ENCODE measurements at regions not wholly inside any gene's neighbourhood (a gene's known extent, or its start where the extent isn't known, plus 50 kb on each side); places are given as distances from the start of the nearest gene placed in this dataset.

DNA sequence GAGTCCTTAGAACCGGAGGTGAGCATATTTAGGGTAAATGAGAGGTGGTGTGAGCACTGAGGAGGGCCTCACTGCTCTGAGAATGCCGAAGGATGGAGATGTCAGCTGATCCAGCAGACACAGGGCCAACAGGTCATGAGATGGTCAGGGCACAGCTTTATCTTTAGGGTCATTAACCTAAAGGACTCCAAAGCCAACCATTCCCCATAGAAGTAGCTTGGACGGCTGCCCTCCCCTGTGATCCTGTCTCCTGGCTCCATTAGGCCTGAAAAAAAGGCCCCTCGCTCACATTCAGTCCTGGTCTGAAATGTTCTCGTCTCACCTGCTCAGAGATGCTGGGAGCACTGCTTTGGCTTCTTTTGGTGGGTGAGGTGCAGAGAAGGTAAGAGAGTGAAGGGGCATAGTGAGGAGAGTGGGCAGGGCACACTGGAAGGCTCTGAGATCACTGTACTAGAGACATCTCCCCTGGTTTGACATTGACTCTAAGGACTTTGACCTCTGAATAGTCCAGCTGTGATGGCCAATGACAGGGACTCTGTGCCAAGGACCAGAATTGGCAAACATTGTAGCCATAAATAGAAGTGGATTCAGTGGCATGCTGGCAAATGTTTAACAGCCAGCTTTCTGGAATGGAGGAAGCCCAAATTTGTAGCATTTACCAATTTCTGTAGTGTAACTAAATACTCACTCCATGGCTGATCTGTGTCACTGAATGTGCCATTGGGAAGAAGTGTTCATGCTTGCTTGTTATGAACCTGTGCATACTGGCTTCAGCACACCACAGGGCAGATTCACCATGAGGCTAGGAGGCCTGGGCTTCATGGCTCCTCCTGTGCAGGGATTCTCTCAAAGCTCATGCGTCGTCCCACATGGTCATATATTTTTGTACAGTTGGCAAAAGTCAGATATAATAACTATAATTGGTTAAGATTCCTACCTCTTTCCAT lies 76.2 kb upstream of the MRPS22 start (continued):
- TF ChIP-seq TEAD3 (CRISPR knock-in tag; optimal IDR thresholded peaks at IDR 0.05; ENCODE audit: borderline replicate concordance) (no peak), GTF2F1 (IDR thresholded peaks at IDR 0.05; ENCODE audit: low read length) (no peak), ELK4 (CRISPR knock-in tag; IDR thresholded peaks at IDR 0.05; ENCODE audit: borderline replicate concordance) (no peak), ZNF841 (CRISPR knock-in tag; IDR thresholded peaks at IDR 0.05; ENCODE audit: borderline replicate concordance) (no peak), ESRRA (CRISPR knock-in tag; IDR thresholded peaks at IDR 0.05; ENCODE audit: low read depth) (peak; percentile 81), SIX1 (CRISPR knock-in tag; IDR thresholded peaks at IDR 0.05; ENCODE audit: borderline replicate concordance) (no peak), KDM6A (CRISPR knock-in tag; IDR thresholded peaks at IDR 0.05; ENCODE audit: low read depth) (no peak), PCBP2 (optimal IDR thresholded peaks at IDR 0.05; ENCODE audit: low read depth, low read length, poor library complexity, severe bottlenecking) (no peak)
- TF ChIP-seq, protein P1, sequence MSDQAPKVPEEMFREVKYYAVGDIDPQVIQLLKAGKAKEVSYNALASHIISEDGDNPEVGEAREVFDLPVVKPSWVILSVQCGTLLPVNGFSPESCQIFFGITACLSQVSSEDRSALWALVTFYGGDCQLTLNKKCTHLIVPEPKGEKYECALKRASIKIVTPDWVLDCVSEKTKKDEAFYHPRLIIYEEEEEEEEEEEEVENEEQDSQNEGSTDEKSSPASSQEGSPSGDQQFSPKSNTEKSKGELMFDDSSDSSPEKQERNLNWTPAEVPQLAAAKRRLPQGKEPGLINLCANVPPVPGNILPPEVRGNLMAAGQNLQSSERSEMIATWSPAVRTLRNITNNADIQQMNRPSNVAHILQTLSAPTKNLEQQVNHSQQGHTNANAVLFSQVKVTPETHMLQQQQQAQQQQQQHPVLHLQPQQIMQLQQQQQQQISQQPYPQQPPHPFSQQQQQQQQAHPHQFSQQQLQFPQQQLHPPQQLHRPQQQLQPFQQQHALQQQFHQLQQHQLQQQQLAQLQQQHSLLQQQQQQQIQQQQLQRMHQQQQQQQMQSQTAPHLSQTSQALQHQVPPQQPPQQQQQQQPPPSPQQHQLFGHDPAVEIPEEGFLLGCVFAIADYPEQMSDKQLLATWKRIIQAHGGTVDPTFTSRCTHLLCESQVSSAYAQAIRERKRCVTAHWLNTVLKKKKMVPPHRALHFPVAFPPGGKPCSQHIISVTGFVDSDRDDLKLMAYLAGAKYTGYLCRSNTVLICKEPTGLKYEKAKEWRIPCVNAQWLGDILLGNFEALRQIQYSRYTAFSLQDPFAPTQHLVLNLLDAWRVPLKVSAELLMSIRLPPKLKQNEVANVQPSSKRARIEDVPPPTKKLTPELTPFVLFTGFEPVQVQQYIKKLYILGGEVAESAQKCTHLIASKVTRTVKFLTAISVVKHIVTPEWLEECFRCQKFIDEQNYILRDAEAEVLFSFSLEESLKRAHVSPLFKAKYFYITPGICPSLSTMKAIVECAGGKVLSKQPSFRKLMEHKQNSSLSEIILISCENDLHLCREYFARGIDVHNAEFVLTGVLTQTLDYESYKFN (CRISPR knock-in tag; conservative IDR thresholded peaks at IDR 0.05): 0 out of 2 replicates have a peak, but pooled peaks have one; percentile 23
